Adipocyte (in vitro differentiated cells): ENCODE measurements at regions not wholly inside any gene's neighbourhood (a gene's known extent, or its start where the extent isn't known, plus 50 kb on each side); places are given as distances from the start of the nearest gene placed in this dataset.

Experiments
- DNase-seq: peaks from one replicate; pipeline ENCODE4 v3.0.0-alpha.2; 2015; ENCODE audit warnings: low read depth
- H3K27me3 ChIP-seq: replicated peaks from 2 replicates; pipeline ENCODE4 v1.7.0; 2013; ENCODE audit warnings: mild to moderate bottlenecking, low read length, moderate library complexity; ENCODE audit not compliant: control insufficient read depth, insufficient read depth
- H3K36me3 ChIP-seq: 2 replicates; pipeline ENCODE4 v1.7.0; 2013; ENCODE audit warnings: low read length, mild to moderate bottlenecking, moderate library complexity; ENCODE audit not compliant: control insufficient read depth, insufficient read depth, severe bottlenecking
- H3K4me1 ChIP-seq: 2 replicates; pipeline ENCODE4 v1.7.0; 2013; ENCODE audit warnings: mild to moderate bottlenecking, low read length, moderate library complexity; ENCODE audit not compliant: control insufficient read depth, insufficient read depth
- H3K4me3 ChIP-seq: 2 replicates; pipeline ENCODE4 v1.7.0; 2013; ENCODE audit warnings: mild to moderate bottlenecking, low read length, moderate library complexity
- H3K9ac ChIP-seq: 2 replicates; pipeline ENCODE4 v1.7.0; 2013; ENCODE audit warnings: mild to moderate bottlenecking, low read length, moderate library complexity
- H3K9me3 ChIP-seq: 2 replicates; pipeline ENCODE4 v1.7.0; 2013; ENCODE audit warnings: mild to moderate bottlenecking, low read length, moderate library complexity; ENCODE audit not compliant: control insufficient read depth

DNA sequence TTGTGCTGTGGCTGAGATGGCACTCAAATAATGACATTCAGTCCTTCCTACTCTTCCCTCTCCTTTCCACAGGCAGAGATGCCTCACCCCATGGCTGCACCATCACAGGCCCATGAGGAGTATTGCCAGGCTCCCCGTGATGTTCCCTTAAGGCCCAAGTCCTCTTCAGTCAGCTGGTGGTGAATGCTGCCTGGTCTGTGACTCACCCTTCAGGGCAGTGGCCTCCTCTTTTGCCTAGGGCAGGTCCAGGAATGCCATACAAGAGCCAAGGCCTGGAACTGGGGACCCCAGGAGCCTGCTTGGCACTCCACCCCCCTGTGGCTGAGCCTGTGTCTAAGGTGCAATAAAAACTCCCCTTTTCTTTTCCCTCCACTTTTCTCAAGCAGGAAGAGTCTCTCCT lies 144.2 kb upstream of the GEMIN8 start:
- H3K36me3 ChIP-seq = no peaks in the 10 kb centered on the region
- H3K4me3 ChIP-seq = no peak overlapping the region
- H3K4me1 ChIP-seq = no peaks in the 10 kb centered on the region
- H3K27me3 ChIP-seq = no peaks in the 10 kb centered on the region
- no peak for DNase-seq
- peaks cover under 1% of the 10 kb centered on the region for H3K9me3 ChIP-seq
- H3K9ac ChIP-seq = no peak overlapping the region

- Histone ChIP-seq H3K36me3 (no peaks in the 10 kb centered on the region), H3K9me3 (peaks cover 11% of the 10 kb centered on the region), H3K4me3 (no peak overlapping the region), H3K9ac (no peak overlapping the region), H3K4me1 (no peaks in the 10 kb centered on the region), H3K27me3 (no peaks in the 10 kb centered on the region)
- no peak for DNase-seq
Measured at GRCh38 chrX:14164828-14165227, 135.1 kb upstream of the GEMIN8 start.

- H3K27me3 ChIP-seq = peaks cover 32% of the 10 kb centered on the region
- peaks cover 3% of the 10 kb centered on the region for H3K9me3 ChIP-seq
- H3K4me3 ChIP-seq = no peak overlapping the region
- no peak for DNase-seq
- no peaks in the 10 kb centered on the region for H3K4me1 ChIP-seq
- H3K36me3 ChIP-seq = no peaks in the 10 kb centered on the region
- no peak overlapping the region for H3K9ac ChIP-seq
Measured at GRCh38 chrX:14125462-14125861, 95.8 kb upstream of the GEMIN8 start.

GRCh38 chrX:14124562-14124961 lies 94.9 kb upstream of the GEMIN8 start:
- Histone ChIP-seq H3K27me3 (peaks cover 32% of the 10 kb centered on the region), H3K9ac (no peak overlapping the region), H3K9me3 (peaks cover 3% of the 10 kb centered on the region), H3K36me3 (no peaks in the 10 kb centered on the region), H3K4me1 (no peaks in the 10 kb centered on the region), H3K4me3 (no peak overlapping the region)
- no peak for DNase-seq

DNA sequence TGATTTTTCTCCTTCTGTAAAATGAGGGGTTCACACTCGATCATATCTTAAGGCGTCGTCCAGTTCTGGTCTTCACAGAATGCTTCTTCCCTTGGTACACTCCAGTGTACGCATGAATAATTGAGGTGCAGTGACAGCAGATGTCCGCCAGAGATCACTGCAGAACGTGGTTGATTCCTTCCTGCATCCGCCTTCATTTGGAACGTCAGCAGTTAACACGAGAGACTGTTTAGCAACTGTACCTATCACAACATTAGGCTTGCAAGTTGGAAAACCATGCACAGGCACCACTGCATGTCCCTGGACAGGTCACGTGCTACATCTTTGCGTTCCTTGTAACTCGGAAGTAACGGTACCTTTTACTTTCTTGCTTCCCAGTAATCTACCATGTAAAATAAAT lies 66.0 kb upstream of the GEMIN8 start:
- H3K9ac ChIP-seq = no peak overlapping the region
- DNase-seq = peak; percentile 72
- H3K4me1 ChIP-seq = no peaks in the 10 kb centered on the region
- peak overlapping the region; percentile 46 for H3K4me3 ChIP-seq
- no peaks in the 10 kb centered on the region for H3K36me3 ChIP-seq
- peaks cover 39% of the 10 kb centered on the region for H3K27me3 ChIP-seq
- H3K9me3 ChIP-seq = peaks cover 7% of the 10 kb centered on the region

DNA sequence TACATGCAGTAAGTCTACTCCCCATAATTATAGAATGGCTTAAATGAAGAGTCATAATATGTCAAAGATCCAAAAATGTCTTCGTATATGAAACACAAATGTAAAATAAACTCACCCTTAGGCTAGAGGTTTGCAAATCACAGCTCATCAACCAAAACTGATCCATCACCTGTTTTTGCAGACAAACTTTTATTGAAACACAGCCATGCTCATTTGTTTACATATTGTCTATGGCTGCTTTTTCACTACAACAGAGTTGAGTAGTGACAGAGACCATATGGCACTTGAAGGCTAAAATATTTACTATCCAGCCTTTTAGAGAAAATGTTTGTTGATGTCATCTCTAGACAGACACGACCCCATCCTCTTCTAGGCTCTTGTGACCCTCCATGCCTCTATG lies 64.5 kb upstream of the GEMIN8 start:
- Histone ChIP-seq H3K27me3 (peaks cover 37% of the 10 kb centered on the region), H3K4me3 (no peak overlapping the region), H3K9me3 (peaks cover 7% of the 10 kb centered on the region), H3K4me1 (no peaks in the 10 kb centered on the region), H3K36me3 (no peaks in the 10 kb centered on the region), H3K9ac (no peak overlapping the region)
- DNase-seq = no peak

DNA sequence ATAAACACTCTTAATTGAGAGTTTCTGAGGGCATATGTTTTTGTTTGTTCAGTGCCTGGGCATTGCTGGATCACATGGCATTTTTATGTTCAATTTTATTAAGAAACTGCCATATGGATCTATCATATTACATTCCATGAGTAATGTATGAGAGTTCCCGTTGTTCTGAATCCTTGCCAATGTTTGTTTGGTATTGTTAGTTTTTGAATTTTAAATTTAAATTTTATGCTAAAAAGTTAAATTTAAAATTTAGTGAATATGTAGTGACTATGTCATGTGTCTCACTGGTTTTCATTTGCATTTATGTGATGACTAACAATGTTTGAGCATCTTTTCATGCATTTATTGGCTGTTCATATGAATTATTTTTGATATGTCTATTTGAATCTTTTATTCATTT lies 54.8 kb upstream of the GEMIN8 start:
- Histone ChIP-seq H3K27me3 (peaks cover 15% of the 10 kb centered on the region), H3K36me3 (no peaks in the 10 kb centered on the region), H3K4me3 (no peak overlapping the region), H3K9ac (no peak overlapping the region), H3K9me3 (no peaks in the 10 kb centered on the region), H3K4me1 (no peaks in the 10 kb centered on the region)
- no peak for DNase-seq

DNA sequence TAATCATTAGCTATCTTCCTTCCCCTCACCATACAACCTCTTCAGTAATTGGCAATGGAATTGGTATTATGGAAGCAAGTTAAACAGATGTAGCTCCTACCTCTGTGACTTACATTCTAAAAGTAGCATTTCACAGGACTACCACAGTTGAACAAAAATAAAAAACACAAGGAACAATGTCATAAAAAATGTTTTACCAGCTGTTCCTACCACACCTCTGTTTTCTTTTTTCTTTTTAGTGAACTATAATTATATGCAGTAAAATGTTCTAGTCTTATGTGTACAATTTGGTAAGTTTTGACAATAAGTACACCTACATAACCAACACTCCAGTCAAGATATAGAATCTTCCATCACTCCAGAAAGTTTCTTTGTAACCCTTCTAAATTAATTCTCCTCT lies 54.1 kb upstream of the GEMIN8 start:
- Histone ChIP-seq H3K27me3 (peaks cover 18% of the 10 kb centered on the region), H3K36me3 (no peaks in the 10 kb centered on the region), H3K9me3 (no peaks in the 10 kb centered on the region), H3K9ac (no peak overlapping the region), H3K4me3 (no peak overlapping the region), H3K4me1 (no peaks in the 10 kb centered on the region)
- DNase-seq = no peak

GRCh38 chrX:14079891-14080430 lies 50.3 kb upstream of the GEMIN8 start:
- Histone ChIP-seq H3K4me1 (no peaks in the 10 kb centered on the region), H3K9me3 (no peaks in the 10 kb centered on the region), H3K36me3 (no peaks in the 10 kb centered on the region), H3K27me3 (peaks cover 11% of the 10 kb centered on the region), H3K4me3 (no peak overlapping the region), H3K9ac (no peak overlapping the region)
- no peak for DNase-seq
